ENCODE measurements at regions not wholly inside any gene's neighbourhood (a gene's known extent, or its start where the extent isn't known, plus 50 kb on each side); places are given as distances from the start of the nearest gene placed in this dataset.

DNA sequence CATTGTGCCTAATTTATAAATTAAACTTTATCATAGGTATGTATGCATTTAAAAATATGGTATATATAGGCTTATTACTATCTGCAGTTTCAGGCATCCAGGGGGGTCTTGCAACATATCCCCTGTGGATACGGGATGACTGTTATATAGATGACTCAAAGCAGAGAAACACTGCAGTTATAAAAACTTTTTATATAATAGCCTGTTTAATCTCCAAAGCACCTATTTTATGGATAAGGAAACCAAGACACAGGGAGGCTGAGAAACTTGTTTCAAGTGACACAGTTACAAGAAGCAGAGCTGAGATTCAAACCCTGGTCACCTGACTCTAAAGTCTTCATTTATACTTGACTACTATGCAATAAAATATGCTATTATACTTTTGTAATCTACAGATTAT, 897.7 kb downstream of the KCNA4 start:
- Histone ChIP-seq H3K27ac (ENCODE audit: extremely low read depth, low read depth, low read length) (no peak overlapping the region), H3K36me3 (ENCODE audit: control insufficient read depth in 2 of 2, insufficient read depth in 1 of 2, low read length in 2 of 2) (no peaks in the 10 kb centered on the region), H3K4me3 (ENCODE audit: low read depth, low read length) (no peak overlapping the region), H3K4me1 (ENCODE audit: control insufficient read depth, insufficient read depth, low read length) (no peaks in the 10 kb centered on the region), H3K9me3 (ENCODE audit: control insufficient read depth, insufficient read depth, low read depth, low read length) (no peaks in the 10 kb centered on the region)
- ChIA-PET CTCF (interaction anchor here (0.6 to 1.3 kb wide), 3 partner anchors 215 to 420 kb away, joined by 3 to 5 read pairs (median 3); no protein-coding TSS in a partner anchor), POLR2A (no interaction called here)
- TF ChIP-seq ZNF223 (tag by site-specific recombination; IDR thresholded peaks at IDR 0.05), result no peak
- TF ChIP-seq ZNF677 (tag by site-specific recombination; IDR thresholded peaks at IDR 0.05), result no peak
- no peak for TF ChIP-seq ZNF76 (tag by site-specific recombination; IDR thresholded peaks at IDR 0.05; ENCODE audit: borderline replicate concordance, low read depth)
- no peak for TF ChIP-seq ZNF843 (tag by site-specific recombination; IDR thresholded peaks at IDR 0.05)
- no peak for TF ChIP-seq ZNF555 (tag by site-specific recombination; conservative IDR thresholded peaks at IDR 0.05)
- TF ChIP-seq MYNN (tag by site-specific recombination; IDR thresholded peaks at IDR 0.05; ENCODE audit: borderline replicate concordance), result no peak
- TF ChIP-seq ZBTB1 (tag by site-specific recombination; IDR thresholded peaks at IDR 0.05), result no peak
- TF ChIP-seq ZSCAN18 (tag by site-specific recombination; IDR thresholded peaks at IDR 0.05), result no peak
- TF ChIP-seq ZNF239 (tag by site-specific recombination; IDR thresholded peaks at IDR 0.05), result no peak
- TF ChIP-seq ZNF433 (tag by site-specific recombination; IDR thresholded peaks at IDR 0.05; ENCODE audit: low read depth), result no peak
- TF ChIP-seq TCF7L2 (IDR thresholded peaks at IDR 0.05; ENCODE audit: borderline replicate concordance, low read depth, low read length), result no peak

DNA sequence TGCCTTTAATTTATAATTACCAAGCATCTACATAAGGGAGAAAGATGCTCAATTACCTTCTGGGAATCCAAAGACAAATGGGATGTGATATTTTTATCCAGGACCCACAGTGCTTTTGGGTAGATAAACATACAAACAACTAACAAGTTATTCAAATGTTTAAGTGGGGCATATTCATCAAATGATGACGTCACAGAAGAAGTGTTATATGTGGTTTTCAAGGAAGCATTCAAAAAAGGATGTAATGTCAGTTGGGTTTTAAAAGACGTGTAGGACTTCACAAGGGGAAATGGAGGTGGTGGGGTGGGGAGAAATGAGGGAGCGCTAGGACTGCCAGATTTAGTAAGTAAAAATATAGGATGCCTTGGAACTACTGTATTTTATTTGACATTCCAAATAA, 915.9 kb downstream of the KCNA4 start:
- no peaks in the 10 kb centered on the region for H3K9me3 ChIP-seq (ENCODE audit: control insufficient read depth, insufficient read depth, low read depth, low read length)
- ChIA-PET CTCF (no interaction called here), POLR2A (no interaction called here)
- TF ChIP-seq KLF7 (tag by site-specific recombination; IDR thresholded peaks at IDR 0.05; ENCODE audit: borderline replicate concordance) (no peak), YY2 (tag by site-specific recombination; IDR thresholded peaks at IDR 0.05) (no peak), ZNF707 (tag by site-specific recombination; IDR thresholded peaks at IDR 0.05) (no peak), ZNF239 (tag by site-specific recombination; IDR thresholded peaks at IDR 0.05) (no peak), MZF1 (tag by site-specific recombination; IDR thresholded peaks at IDR 0.05; ENCODE audit: borderline replicate concordance) (no peak), HOXA7 (CRISPR knock-in tag; IDR thresholded peaks at IDR 0.05; ENCODE audit: borderline replicate concordance) (no peak), ZNF211 (tag by site-specific recombination; IDR thresholded peaks at IDR 0.05; ENCODE audit: low read depth) (no peak), ZNF571 (tag by site-specific recombination; IDR thresholded peaks at IDR 0.05) (no peak), ZNF114 (tag by site-specific recombination; IDR thresholded peaks at IDR 0.05) (no peak), ZNF670 (tag by site-specific recombination; IDR thresholded peaks at IDR 0.05; ENCODE audit: low read depth) (no peak), ZNF747 (tag by site-specific recombination; IDR thresholded peaks at IDR 0.05) (no peak), HOXD13 (CRISPR knock-in tag; IDR thresholded peaks at IDR 0.05; ENCODE audit: borderline replicate concordance) (no peak), OSR2 (tag by site-specific recombination; IDR thresholded peaks at IDR 0.05) (no peak), ZNF514 (tag by site-specific recombination; IDR thresholded peaks at IDR 0.05) (no peak), ZSCAN4 (tag by site-specific recombination; IDR thresholded peaks at IDR 0.05) (no peak), SALL2 (tag by site-specific recombination; IDR thresholded peaks at IDR 0.05; ENCODE audit: borderline replicate concordance) (no peak), ZBTB7A (tag by site-specific recombination; IDR thresholded peaks at IDR 0.05; ENCODE audit: low read depth) (no peak), ZBTB20 (tag by site-specific recombination; IDR thresholded peaks at IDR 0.05) (no peak)
- TF ChIP-seq, protein P1, sequence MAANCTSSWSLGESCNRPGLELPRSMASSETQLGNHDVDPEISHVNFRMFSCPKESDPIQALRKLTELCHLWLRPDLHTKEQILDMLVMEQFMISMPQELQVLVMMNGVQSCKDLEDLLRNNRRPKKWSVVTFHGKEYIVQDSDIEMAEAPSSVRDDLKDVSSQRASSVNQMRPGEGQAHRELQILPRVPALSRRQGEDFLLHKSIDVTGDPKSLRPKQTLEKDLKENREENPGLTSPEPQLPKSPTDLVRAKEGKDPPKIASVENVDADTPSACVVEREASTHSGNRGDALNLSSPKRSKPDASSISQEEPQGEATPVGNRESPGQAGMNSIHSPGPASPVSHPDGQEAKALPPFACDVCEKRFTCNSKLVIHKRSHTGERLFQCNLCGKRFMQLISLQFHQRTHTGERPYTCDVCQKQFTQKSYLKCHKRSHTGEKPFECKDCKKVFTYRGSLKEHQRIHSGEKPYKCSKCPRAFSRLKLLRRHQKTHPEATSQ (tag by site-specific recombination; IDR thresholded peaks at IDR 0.05), result no peak
- TF ChIP-seq, protein P2, sequence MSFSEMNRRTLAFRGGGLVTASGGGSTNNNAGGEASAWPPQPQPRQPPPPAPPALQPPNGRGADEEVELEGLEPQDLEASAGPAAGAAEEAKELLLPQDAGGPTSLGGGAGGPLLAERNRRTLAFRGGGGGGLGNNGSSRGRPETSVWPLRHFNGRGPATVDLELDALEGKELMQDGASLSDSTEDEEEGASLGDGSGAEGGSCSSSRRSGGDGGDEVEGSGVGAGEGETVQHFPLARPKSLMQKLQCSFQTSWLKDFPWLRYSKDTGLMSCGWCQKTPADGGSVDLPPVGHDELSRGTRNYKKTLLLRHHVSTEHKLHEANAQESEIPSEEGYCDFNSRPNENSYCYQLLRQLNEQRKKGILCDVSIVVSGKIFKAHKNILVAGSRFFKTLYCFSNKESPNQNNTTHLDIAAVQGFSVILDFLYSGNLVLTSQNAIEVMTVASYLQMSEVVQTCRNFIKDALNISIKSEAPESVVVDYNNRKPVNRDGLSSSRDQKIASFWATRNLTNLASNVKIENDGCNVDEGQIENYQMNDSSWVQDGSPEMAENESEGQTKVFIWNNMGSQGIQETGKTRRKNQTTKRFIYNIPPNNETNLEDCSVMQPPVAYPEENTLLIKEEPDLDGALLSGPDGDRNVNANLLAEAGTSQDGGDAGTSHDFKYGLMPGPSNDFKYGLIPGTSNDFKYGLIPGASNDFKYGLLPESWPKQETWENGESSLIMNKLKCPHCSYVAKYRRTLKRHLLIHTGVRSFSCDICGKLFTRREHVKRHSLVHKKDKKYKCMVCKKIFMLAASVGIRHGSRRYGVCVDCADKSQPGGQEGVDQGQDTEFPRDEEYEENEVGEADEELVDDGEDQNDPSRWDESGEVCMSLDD (tag by site-specific recombination; IDR thresholded peaks at IDR 0.05), result no peak
- no peak overlapping the region for H3K4me3 ChIP-seq (ENCODE audit: low read depth, low read length)
- no peak overlapping the region for H3K27ac ChIP-seq (ENCODE audit: extremely low read depth, low read depth, low read length)
- no peaks in the 10 kb centered on the region for H3K4me1 ChIP-seq (ENCODE audit: control insufficient read depth, insufficient read depth, low read length)
- H3K36me3 ChIP-seq (ENCODE audit: control insufficient read depth in 2 of 2, insufficient read depth in 1 of 2, low read length in 2 of 2), result no peaks in the 10 kb centered on the region
